Osteoblast (primary cell): ENCODE measurements at regions not wholly inside any gene's neighbourhood (a gene's known extent, or its start where the extent isn't known, plus 50 kb on each side); places are given as distances from the start of the nearest gene placed in this dataset.

Source experiments
- DNase-seq: peaks from one replicate; pipeline ENCODE4 v3.0.0; 2011; ENCODE audit warnings: low spot score, mixed read lengths; ENCODE audit not compliant: insufficient read length; ENCODE audit errors: missing footprints
- H2AFZ ChIP-seq: 2 replicates; pipeline ENCODE4 v1.6.0; 2011; ENCODE audit warnings: mild to moderate bottlenecking, low read length
- H3K27ac ChIP-seq: 2 replicates; pipeline ENCODE4 v1.5.1; 2011; ENCODE audit warnings: mild to moderate bottlenecking, low read depth, low read length, moderate library complexity
- H3K27me3 ChIP-seq: 2 replicates; pipeline ENCODE4 v1.6.0; 2012; ENCODE audit warnings: mild to moderate bottlenecking, control low read depth, inconsistent platforms, low read length, moderate library complexity; ENCODE audit not compliant: insufficient read depth
- H3K36me3 ChIP-seq: 2 replicates; pipeline ENCODE4 v1.5.1; 2011; ENCODE audit warnings: mild to moderate bottlenecking, low read length, control low read depth, moderate library complexity; ENCODE audit not compliant: insufficient read depth
- H3K4me1 ChIP-seq: 2 replicates; pipeline ENCODE4 v1.5.1; 2011; ENCODE audit warnings: mild to moderate bottlenecking, low read length, control low read depth, moderate library complexity; ENCODE audit not compliant: insufficient read depth
- H3K4me2 ChIP-seq: 2 replicates; pipeline ENCODE4 v1.6.0; 2011; ENCODE audit warnings: mild to moderate bottlenecking, low read length; ENCODE audit not compliant: insufficient read depth
- H3K4me3 ChIP-seq: fragments of 200-600 bp; sonication (generic); 3 replicates; pipeline ENCODE4 v1.5.1; 2012; ENCODE audit warnings: mild to moderate bottlenecking, low read length, inconsistent platforms; ENCODE audit not compliant: insufficient read depth
- H3K79me2 ChIP-seq: 2 replicates; pipeline ENCODE4 v1.6.0; 2012; ENCODE audit warnings: mild to moderate bottlenecking, low read length, control low read depth, inconsistent platforms; ENCODE audit not compliant: insufficient read depth
- H3K9me3 ChIP-seq: 2 replicates; pipeline ENCODE4 v1.5.1; 2011; ENCODE audit warnings: low read depth, low read length, control low read depth
- H4K20me1 ChIP-seq: 2 replicates; pipeline ENCODE4 v1.6.0; 2012; ENCODE audit warnings: mild to moderate bottlenecking, low read length, control low read depth; ENCODE audit not compliant: insufficient read depth
- CTCF ChIP-seq: IDR thresholded peaks from 2 replicates; pipeline ENCODE4 v1.5.1; 2011; ENCODE audit warnings: mild to moderate bottlenecking, low read depth, low read length, moderate library complexity; ENCODE audit errors: extremely low read depth

GRCh38 chr20:57938158-57939108, 228.6 kb upstream of the PMEPA1 start:
- Histone ChIP-seq H3K4me1 (peaks cover 10% of the 10 kb centered on the region), H3K79me2 (no peaks in the 10 kb centered on the region), H3K4me2 (no peak overlapping the region), H4K20me1 (no peaks in the 10 kb centered on the region), H3K4me3 (no peak overlapping the region), H3K27ac (no peak overlapping the region), H3K27me3 (no peaks in the 10 kb centered on the region), H3K36me3 (no peaks in the 10 kb centered on the region), H2AFZ (no peak overlapping the region), H3K9me3 (no peaks in the 10 kb centered on the region)
- TF ChIP-seq CTCF, result peak; percentile 7
- no peak for DNase-seq

DNA sequence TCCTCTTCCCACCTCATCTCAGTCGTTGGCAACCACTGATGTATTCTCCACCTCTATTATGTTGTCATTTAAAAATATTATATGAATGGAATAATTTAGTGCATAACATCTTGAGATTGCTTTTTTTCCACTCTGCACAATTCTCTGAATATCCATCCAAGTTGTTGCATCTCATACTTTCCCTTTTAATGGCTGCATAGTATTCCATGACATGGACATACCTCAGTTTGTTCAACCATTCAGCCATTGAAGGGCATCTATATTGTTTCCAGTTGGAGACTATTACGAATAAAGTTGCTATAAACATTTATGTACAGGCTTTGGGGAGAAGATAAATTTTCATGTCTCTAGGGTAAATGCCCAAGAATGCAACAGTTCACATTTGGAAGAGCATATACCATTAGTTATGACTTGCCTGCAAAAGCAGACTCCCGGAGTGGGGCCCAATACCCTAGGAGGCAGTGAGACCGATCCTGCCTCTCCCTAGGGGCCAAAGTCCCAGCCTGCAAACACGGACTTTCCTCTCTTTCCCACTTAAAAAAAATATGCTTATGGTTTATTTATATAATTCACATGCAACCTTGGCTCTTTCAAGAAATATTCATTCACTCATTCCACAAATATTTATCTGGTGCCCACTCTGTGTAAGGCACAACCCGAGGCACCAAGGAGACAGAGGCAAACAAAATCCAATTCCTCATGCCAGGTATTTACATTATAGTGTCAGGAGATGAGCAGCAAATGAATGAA, 227.0 kb upstream of the PMEPA1 start:
- Histone ChIP-seq H3K27ac (no peak overlapping the region), H3K79me2 (no peaks in the 10 kb centered on the region), H3K36me3 (no peaks in the 10 kb centered on the region), H3K4me1 (peaks cover 10% of the 10 kb centered on the region), H2AFZ (no peak overlapping the region), H3K27me3 (no peaks in the 10 kb centered on the region), H3K4me2 (no peak overlapping the region), H3K9me3 (no peaks in the 10 kb centered on the region), H4K20me1 (no peaks in the 10 kb centered on the region), H3K4me3 (no peak overlapping the region)
- no peak for DNase-seq
- no peak for TF ChIP-seq CTCF

GRCh38 chr20:57934913-57935312, 225.1 kb upstream of the PMEPA1 start:
- Histone ChIP-seq H3K4me1 (peaks cover 10% of the 10 kb centered on the region), H3K4me2 (no peak overlapping the region), H3K9me3 (no peaks in the 10 kb centered on the region), H3K27ac (no peak overlapping the region), H3K27me3 (no peaks in the 10 kb centered on the region), H3K79me2 (no peaks in the 10 kb centered on the region), H4K20me1 (no peaks in the 10 kb centered on the region), H2AFZ (no peak overlapping the region), H3K4me3 (no peak overlapping the region), H3K36me3 (no peaks in the 10 kb centered on the region)
- no peak for TF ChIP-seq CTCF
- DNase-seq, result no peak
